ENCODE measurements at regions not wholly inside any gene's neighbourhood (a gene's known extent, or its start where the extent isn't known, plus 50 kb on each side); places are given as distances from the start of the nearest gene placed in this dataset.
"Not testable (repeated sequence)": the region's sequence is repeated elsewhere in the genome, so short reads cannot be mapped to it uniquely, and the experiment has no call there.

DNA sequence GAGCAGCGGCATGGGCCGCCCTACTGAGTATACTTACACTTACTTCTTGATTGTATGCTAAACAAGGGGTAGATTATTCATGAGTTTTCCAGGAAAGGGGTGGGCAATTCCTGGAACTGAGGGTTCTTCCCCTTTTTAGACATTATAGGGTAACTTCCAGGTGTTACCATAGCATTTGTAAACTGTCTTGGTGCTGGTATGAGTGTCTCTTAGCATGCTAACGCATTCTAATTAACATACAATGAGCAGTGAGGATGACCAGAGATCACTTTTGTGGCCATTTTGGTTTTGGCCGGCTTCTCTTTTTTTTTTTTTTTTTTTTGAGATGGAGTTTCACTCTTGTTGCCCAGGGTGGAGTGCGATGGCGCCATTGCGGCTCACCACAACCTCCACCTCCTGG lies 491.8 kb upstream of the AUTS2 start:
- H4K20me1 ChIP-seq (replicated peaks in 1 of 2; ENCODE audit: control insufficient read depth in 1 of 2, insufficient read depth in 2 of 2, low read length in 2 of 2); DNase-seq (ENCODE audit: low read depth in 1 of 2, low spot score in 2 of 2); H3K4me3 ChIP-seq (ENCODE audit: extremely low read depth in 1 of 4, insufficient read depth in 2 of 4, low read depth in 3 of 4, low read length in 4 of 4); H3K56ac ChIP-seq (replicated peaks; ENCODE audit: insufficient read length, low read depth, low read length); POLR2A ChIA-PET (ENCODE audit: partially characterized antibody); H4K8ac ChIP-seq (ENCODE audit: extremely low read depth, insufficient read depth, low read length); H2BK120ac ChIP-seq (replicated peaks; ENCODE audit: low read depth, low read length); H3K36me3 ChIP-seq (ENCODE audit: control insufficient read depth in 2 of 4, insufficient read depth in 4 of 4, low read length in 3 of 4); H3K18ac ChIP-seq (ENCODE audit: extremely low read depth, low read length); H3K79me2 ChIP-seq (ENCODE audit: control insufficient read depth in 1 of 2, insufficient read depth in 2 of 2, low read length in 2 of 2); H3K14ac ChIP-seq (ENCODE audit: insufficient read length); H2AK5ac ChIP-seq (ENCODE audit: low read depth, low read length); H3K27ac ChIP-seq (ENCODE audit: low read depth, low read length); H2BK20ac ChIP-seq (ENCODE audit: low read length); H3K27me3 ChIP-seq (replicated peaks in 1 of 4; ENCODE audit: control insufficient read depth in 3 of 4, extremely low read depth in 1 of 4, insufficient read depth in 3 of 4, low read length in 3 of 4); H3K4ac ChIP-seq (replicated peaks; ENCODE audit: insufficient read length, low read depth, low read length); H4K91ac ChIP-seq (replicated peaks; ENCODE audit: insufficient read length, low read length); H3K9me3 ChIP-seq (ENCODE audit: insufficient read depth in 2 of 2, low read depth in 1 of 2, low read length in 1 of 2); H3K23ac ChIP-seq (ENCODE audit: insufficient read length); FAIRE-seq; H3K79me1 ChIP-seq (ENCODE audit: low read depth, low read length); H4K5ac ChIP-seq (ENCODE audit: insufficient read length, low read depth, low read length); H2BK12ac ChIP-seq (ENCODE audit: low read depth, low read length); H3K4me2 ChIP-seq (ENCODE audit: insufficient read depth in 1 of 2, low read depth in 2 of 2, low read length in 2 of 2); H2BK15ac ChIP-seq (ENCODE audit: low read length); H2AFZ ChIP-seq (ENCODE audit: low read length); H3K23me2 ChIP-seq (ENCODE audit: low read depth, low read length); H2BK5ac ChIP-seq (ENCODE audit: low read depth, low read length); H3K9ac ChIP-seq (replicated peaks in 1 of 4; ENCODE audit: extremely low read depth in 1 of 4, low read depth in 3 of 4, low read length in 3 of 4); CTCF ChIA-PET (ENCODE audit: partially characterized antibody): not testable (repeated sequence)
- WGBS, 2 experiments (ENCODE audit: extremely low coverage in 1 of 2, insufficient coverage in 1 of 2, insufficient read length in 1 of 2, insufficient replicate concordance in 2 of 2, low coverage in 1 of 2, low lambda C conversion rate in 2 of 2, missing lambda C conversion rate in 1 of 2) = 100% methylated on average over 6 of the region's 7 CpGs; no CpG with 5 or more reads in 1 of the 2 experiments
- peaks cover 7 to 25% (median 13%) of the 10 kb centered on the region in 4 experiments; a peak in 6 of 7 replicates for H3K4me1 ChIP-seq (replicated peaks in 1 of 4; ENCODE audit: control insufficient read depth in 3 of 4, insufficient read depth in 4 of 4, low read length in 3 of 4)

DNA sequence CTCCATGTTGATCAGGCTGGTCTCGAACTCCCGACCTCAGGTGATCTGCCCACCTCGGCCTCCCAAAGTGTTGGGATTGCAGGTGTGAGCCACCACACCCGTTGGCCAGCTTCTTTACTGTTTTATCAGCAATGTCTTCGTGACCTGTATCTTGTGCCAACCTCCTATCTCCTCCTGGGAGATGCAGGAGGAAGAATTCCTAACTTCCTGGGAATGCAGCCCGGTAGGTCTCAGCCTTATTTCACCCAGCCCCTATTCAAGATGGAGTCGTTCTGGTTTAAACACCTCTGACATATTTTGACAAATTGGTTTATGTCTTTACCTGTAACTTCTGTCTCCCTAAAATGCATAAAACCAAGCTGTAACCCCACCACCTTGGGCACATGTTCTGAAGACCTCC lies 491.3 kb upstream of the AUTS2 start:
- H3K4ac ChIP-seq (replicated peaks; ENCODE audit: insufficient read length, low read depth, low read length); H2AFZ ChIP-seq (ENCODE audit: low read length); H2BK5ac ChIP-seq (ENCODE audit: low read depth, low read length); H3K23me2 ChIP-seq (ENCODE audit: low read depth, low read length); H3K36me3 ChIP-seq (ENCODE audit: control insufficient read depth in 2 of 4, insufficient read depth in 4 of 4, low read length in 3 of 4); H3K79me1 ChIP-seq (ENCODE audit: low read depth, low read length); H3K4me3 ChIP-seq (ENCODE audit: extremely low read depth in 1 of 4, insufficient read depth in 2 of 4, low read depth in 3 of 4, low read length in 4 of 4); H3K14ac ChIP-seq (ENCODE audit: insufficient read length); FAIRE-seq; H4K20me1 ChIP-seq (replicated peaks in 1 of 2; ENCODE audit: control insufficient read depth in 1 of 2, insufficient read depth in 2 of 2, low read length in 2 of 2); H3K79me2 ChIP-seq (ENCODE audit: control insufficient read depth in 1 of 2, insufficient read depth in 2 of 2, low read length in 2 of 2); H4K8ac ChIP-seq (ENCODE audit: extremely low read depth, insufficient read depth, low read length); H4K5ac ChIP-seq (ENCODE audit: insufficient read length, low read depth, low read length); H3K18ac ChIP-seq (ENCODE audit: extremely low read depth, low read length); H3K27ac ChIP-seq (ENCODE audit: low read depth, low read length); H2BK15ac ChIP-seq (ENCODE audit: low read length); H4K91ac ChIP-seq (replicated peaks; ENCODE audit: insufficient read length, low read length); H3K56ac ChIP-seq (replicated peaks; ENCODE audit: insufficient read length, low read depth, low read length); H2BK120ac ChIP-seq (replicated peaks; ENCODE audit: low read depth, low read length); H3K4me2 ChIP-seq (ENCODE audit: insufficient read depth in 1 of 2, low read depth in 2 of 2, low read length in 2 of 2); H2AK5ac ChIP-seq (ENCODE audit: low read depth, low read length); H3K23ac ChIP-seq (ENCODE audit: insufficient read length); H3K9ac ChIP-seq (replicated peaks in 1 of 4; ENCODE audit: extremely low read depth in 1 of 4, low read depth in 3 of 4, low read length in 3 of 4); H3K9me3 ChIP-seq (ENCODE audit: insufficient read depth in 2 of 2, low read depth in 1 of 2, low read length in 1 of 2); H3K27me3 ChIP-seq (replicated peaks in 1 of 4; ENCODE audit: control insufficient read depth in 3 of 4, extremely low read depth in 1 of 4, insufficient read depth in 3 of 4, low read length in 3 of 4); CTCF ChIA-PET (ENCODE audit: partially characterized antibody); DNase-seq (ENCODE audit: low read depth in 1 of 2, low spot score in 2 of 2): not testable (repeated sequence)
- Histone ChIP-seq H3K4me1 (replicated peaks in 1 of 4; ENCODE audit: control insufficient read depth in 3 of 4, insufficient read depth in 4 of 4, low read length in 3 of 4) (peaks cover 7 to 25% (median 13%) of the 10 kb centered on the region in 4 experiments; a peak in 6 of 7 replicates), H2BK12ac (ENCODE audit: low read depth, low read length) (0 out of 2 replicates have a peak overlapping the region, but pooled peaks have one; percentile 2), H2BK20ac (ENCODE audit: low read length) (0 out of 2 replicates have a peak overlapping the region, but pooled peaks have one; percentile 55)
- POLR2A ChIA-PET (ENCODE audit: partially characterized antibody) = interaction anchor here (0.7 to 1.1 kb wide), 2 partner anchors 126 to 1474 kb away, joined by 3 read pairs; no protein-coding TSS in a partner anchor
- WGBS, 2 experiments (ENCODE audit: extremely low coverage in 1 of 2, insufficient coverage in 1 of 2, insufficient read length in 1 of 2, insufficient replicate concordance in 2 of 2, low coverage in 1 of 2, low lambda C conversion rate in 2 of 2, missing lambda C conversion rate in 1 of 2) = 88% methylated on average over 7 of the region's 7 CpGs; no CpG with 5 or more reads in 1 of the 2 experiments

All from H1 (cell line).